GM12878 (cell line): ENCODE measurements at regions not wholly inside any gene's neighbourhood (a gene's known extent, or its start where the extent isn't known, plus 50 kb on each side); places are given as distances from the start of the nearest gene placed in this dataset.

ENCODE experiments used
- CBFB ChIP-seq: IDR thresholded peaks from 2 replicates; pipeline ENCODE4 v1.6.1; 2016; ENCODE audit warnings: antibody characterized with exemption, low read depth
- HDAC2 ChIP-seq: fragments of 200-600 bp; sonication (generic); IDR thresholded peaks from 2 replicates; pipeline ENCODE4 v1.6.1; 2017
- POLR2A ChIP-seq: IDR thresholded peaks from 2 replicates; pipeline ENCODE4 v1.6.1; 2011; ENCODE audit warnings: low read depth, mild to moderate bottlenecking, low read length
- POLR2AphosphoS5 ChIP-seq: IDR thresholded peaks from 2 replicates; pipeline ENCODE4 v1.6.1; 2011; ENCODE audit warnings: mild to moderate bottlenecking, low read length, inconsistent platforms
- SPI1 ChIP-seq: IDR thresholded peaks from 2 replicates; pipeline ENCODE4 v1.6.1; 2011; ENCODE audit warnings: low read depth, mild to moderate bottlenecking, low read length, moderate library complexity, borderline replicate concordance; ENCODE audit not compliant: insufficient read depth
- YY1 ChIP-seq: IDR thresholded peaks from 2 replicates; pipeline ENCODE4 v1.6.1; 2011; ENCODE audit warnings: low read depth, mild to moderate bottlenecking, low read length

DNA sequence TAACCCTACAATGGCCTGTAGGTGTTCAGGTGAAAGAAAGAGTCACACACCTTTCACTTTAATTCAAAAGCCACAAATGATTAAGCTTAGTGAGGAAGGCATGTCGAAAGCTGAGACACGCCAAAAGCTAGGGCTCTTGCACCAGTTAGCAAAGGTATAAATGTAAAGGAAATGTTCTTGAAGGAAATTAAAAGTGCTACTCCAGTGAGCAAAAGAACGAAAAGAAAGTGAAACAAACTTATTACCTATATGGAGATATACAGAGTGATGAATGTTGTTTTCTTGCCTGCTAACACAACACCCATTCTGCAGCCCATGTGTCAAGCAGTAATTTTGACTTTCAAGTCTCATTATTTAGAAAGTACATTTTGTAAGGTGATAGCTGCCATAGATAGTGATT is 254.2 kb upstream of the SLC24A2 start:
- no peak for TF ChIP-seq POLR2A
- no peak for TF ChIP-seq SPI1
- TF ChIP-seq HDAC2, result no peak
- TF ChIP-seq YY1, result no peak
- no peak for TF ChIP-seq POLR2AphosphoS5
- no peak for TF ChIP-seq CBFB
